HS-5 (cell line): ENCODE measurements at regions not wholly inside any gene's neighbourhood (a gene's known extent, or its start where the extent isn't known, plus 50 kb on each side); places are given as distances from the start of the nearest gene placed in this dataset.
"Not testable (repeated sequence)": the region's sequence is repeated elsewhere in the genome, so short reads cannot be mapped to it uniquely, and the experiment has no call there.

Source experiments
- DNase-seq: peaks from one replicate; pipeline ENCODE4 v3.0.0-alpha.2; 2012; ENCODE audit warnings: low read depth

GRCh38 chr6:119726912-119727311, 377.4 kb upstream of the MAN1A1 start:
- DNase-seq: not testable (repeated sequence)

- no peak for DNase-seq
Observed at GRCh38 chr6:119726086-119726485, 376.5 kb upstream of the MAN1A1 start.

GRCh38 chr6:119720160-119720559, 370.6 kb upstream of the MAN1A1 start:
- no peak for DNase-seq

- DNase-seq: no peak
Observed at GRCh38 chr6:119717942-119718341, 368.4 kb upstream of the MAN1A1 start.

- no peak for DNase-seq
Observed at GRCh38 chr6:119716668-119717270, 367.2 kb upstream of the MAN1A1 start.

GRCh38 chr6:119713903-119714302, 364.3 kb upstream of the MAN1A1 start:
- DNase-seq: no peak

- no peak for DNase-seq
Observed at GRCh38 chr6:119686644-119687043, 337.1 kb upstream of the MAN1A1 start.

- DNase-seq: no peak
Observed at GRCh38 chr6:119686240-119686639, 336.7 kb upstream of the MAN1A1 start.

GRCh38 chr6:119683671-119684070, 334.1 kb upstream of the MAN1A1 start:
- DNase-seq: no peak

- no peak for DNase-seq
Observed at GRCh38 chr6:119683031-119683430, 333.5 kb upstream of the MAN1A1 start.

GRCh38 chr6:119678961-119679360, 329.4 kb upstream of the MAN1A1 start:
- no peak for DNase-seq

GRCh38 chr6:119677384-119677783, 327.8 kb upstream of the MAN1A1 start:
- no peak for DNase-seq

- no peak for DNase-seq
Observed at GRCh38 chr6:119676961-119677360, 327.4 kb upstream of the MAN1A1 start.

- no peak for DNase-seq
Observed at GRCh38 chr6:119676230-119676629, 326.7 kb upstream of the MAN1A1 start.

- no peak for DNase-seq
Observed at GRCh38 chr6:119673741-119674140, 324.2 kb upstream of the MAN1A1 start.

GRCh38 chr6:119672725-119673124, 323.2 kb upstream of the MAN1A1 start:
- DNase-seq: no peak

- no peak for DNase-seq
Observed at GRCh38 chr6:119671105-119671504, 321.5 kb upstream of the MAN1A1 start.

GRCh38 chr6:119669221-119669620, 319.7 kb upstream of the MAN1A1 start:
- DNase-seq: no peak

GRCh38 chr6:119665432-119665831, 315.9 kb upstream of the MAN1A1 start:
- not testable (repeated sequence) for DNase-seq

GRCh38 chr6:119661628-119662027, 312.1 kb upstream of the MAN1A1 start:
- no peak for DNase-seq

GRCh38 chr6:119661078-119661477, 311.5 kb upstream of the MAN1A1 start:
- no peak for DNase-seq

- DNase-seq: no peak
Observed at GRCh38 chr6:119658917-119659316, 309.4 kb upstream of the MAN1A1 start.

GRCh38 chr6:119655124-119655523, 305.6 kb upstream of the MAN1A1 start:
- no peak for DNase-seq

GRCh38 chr6:119653329-119653728, 303.8 kb upstream of the MAN1A1 start:
- no peak for DNase-seq

GRCh38 chr6:119649531-119649930, 300.0 kb upstream of the MAN1A1 start:
- no peak for DNase-seq
